Panc1 (cell line): ENCODE measurements at regions not wholly inside any gene's neighbourhood (a gene's known extent, or its start where the extent isn't known, plus 50 kb on each side); places are given as distances from the start of the nearest gene placed in this dataset.

Source experiments
- ATAC-seq: fragments of 200-7000 bp; cut with Tn5 transposase; 2 replicates; pipeline ENCODE4 v1.9.1; 2020; ENCODE audit warnings: mild to moderate bottlenecking, moderate library complexity
- BruUV-seq: library from RNA; stranded (reverse); fragments of 400-500 nt; replicated peaks from 2 replicates; lab custom pipeline; 2021; lab: Mats Ljungman, UMichigan
- CTCF ChIA-PET: fragments of 300-600 bp; sonication (Branson Sonifier 250); formaldehyde crosslinking; loops from one replicate; lab custom pipeline; 2022; ENCODE audit warnings: antibody characterized with exemption; lab: Charles Lee
- POLR2A ChIA-PET: fragments of 300-600 bp; sonication (Branson Sonifier 250); formaldehyde crosslinking; loops from one replicate; lab custom pipeline; 2022; ENCODE audit warnings: antibody characterized with exemption; lab: Charles Lee
- DNase-seq: peaks from one replicate; pipeline ENCODE4 v3.0.0-alpha.2; 2010; ENCODE audit warnings: low read depth, low spot score
- H3K27ac ChIP-seq: 2 replicates; pipeline ENCODE4 v1.5.1; 2011; ENCODE audit warnings: mild to moderate bottlenecking, low read length, inconsistent platforms
- H3K27me3 ChIP-seq: fragments of 200-500 bp; sonication (Bioruptor generic); 2 replicates; pipeline ENCODE4 v1.6.0; 2014; ENCODE audit warnings: low read length, inconsistent platforms; ENCODE audit not compliant: control insufficient read depth, insufficient read depth
- H3K36me3 ChIP-seq: fragments of 200-500 bp; sonication (Bioruptor generic); 2 replicates; pipeline ENCODE4 v1.5.1; 2014; ENCODE audit warnings: inconsistent platforms, mild to moderate bottlenecking, low read length, moderate library complexity; ENCODE audit not compliant: control insufficient read depth, insufficient read depth
- H3K4me1 ChIP-seq: 2 replicates; pipeline ENCODE4 v1.5.1; 2011; ENCODE audit warnings: inconsistent platforms, mild to moderate bottlenecking, low read length, moderate library complexity; ENCODE audit not compliant: control insufficient read depth, insufficient read depth
- H3K4me3 ChIP-seq, 2 experiments: 2 replicates each; pipeline ENCODE4 v1.5.1; 2011 to 2012; ENCODE audit warnings: low read depth in 2 of 2, low read length in 2 of 2, mild to moderate bottlenecking in 2 of 2, inconsistent platforms in 1 of 2, moderate library complexity in 1 of 2
- H3K9me3 ChIP-seq: fragments of 200-500 bp; sonication (Bioruptor generic); 2 replicates; pipeline ENCODE4 v1.5.1; 2014; ENCODE audit warnings: low read depth, mild to moderate bottlenecking, inconsistent platforms, low read length, moderate library complexity; ENCODE audit not compliant: control insufficient read depth, insufficient read depth
- CTCF ChIP-seq: fragments of 450-650 bp; IDR thresholded peaks from 2 replicates; pipeline ENCODE4 v1.5.1; 2017; ENCODE audit warnings: mild to moderate bottlenecking
- POLR2AphosphoS5 ChIP-seq: IDR thresholded peaks from 2 replicates; pipeline ENCODE4 v1.6.1; 2012; ENCODE audit warnings: mild to moderate bottlenecking, low read depth, low read length, moderate library complexity
- REST ChIP-seq, 2 experiments: IDR thresholded peaks; 2 replicates each; pipeline ENCODE4 v1.6.1; 2011 to 2012; ENCODE audit warnings: low read depth in 2 of 2, control low read depth in 1 of 2, low read length in 1 of 2, mild to moderate bottlenecking in 1 of 2, moderate library complexity in 1 of 2; ENCODE audit not compliant: insufficient read depth in 1 of 2
- SIN3A ChIP-seq: IDR thresholded peaks from 2 replicates; pipeline ENCODE4 v1.6.1; 2012; ENCODE audit warnings: low read depth, mild to moderate bottlenecking, low read length, moderate library complexity, borderline replicate concordance; ENCODE audit not compliant: insufficient read depth
- TCF7L2 ChIP-seq: IDR thresholded peaks from 2 replicates; pipeline ENCODE4 v1.6.1; 2011; ENCODE audit warnings: mild to moderate bottlenecking, low read depth, low read length, inconsistent platforms
- in situ Hi-C: cut with HindIII; loops from 2 replicates; pipeline ENCODE4 v1.10.0; 2016; ENCODE audit warnings: low sequenced_read_pairs, low pct_unique_long_range_greater_than_20kb
- intact Hi-C: fragments of 100-400 bp; cut with micrococcal nuclease; formaldehyde crosslinking; loops from one replicate; pipeline ENCODE4 v1.10.0; 2022; ENCODE audit not compliant: unreplicated experiment

- H3K4me1 ChIP-seq = no peaks in the 10 kb centered on the region
- H3K27me3 ChIP-seq = no peaks in the 10 kb centered on the region
- ChIA-PET CTCF (no interaction called here), POLR2A (no interaction called here)
- TF ChIP-seq TCF7L2 = no peak
- TF ChIP-seq SIN3A = no peak
- no peak for TF ChIP-seq CTCF
- no peak for TF ChIP-seq REST (IDR thresholded peaks at IDR 0.05; ENCODE audit: insufficient read depth in 1 of 2, low read depth in 2 of 2, low read length in 1 of 2)
- no peak for TF ChIP-seq POLR2AphosphoS5
- BruUV-seq = no TSS peak
- no peak overlapping the region for H3K27ac ChIP-seq
- intact Hi-C loops = no loop called here
- no peaks in the 10 kb centered on the region for H3K36me3 ChIP-seq
- in situ Hi-C loops = no loop called here
- ATAC-seq (no peak), DNase-seq (no peak)
- no peaks in the 10 kb centered on the region for H3K9me3 ChIP-seq
- H3K4me3 ChIP-seq = no peak overlapping the region
Measured at GRCh38 chr13:103952183-103952582, 886.0 kb upstream of the SLC10A2 start.

GRCh38 chr13:103948426-103948825 lies 882.2 kb upstream of the SLC10A2 start:
- CTCF ChIA-PET = no interaction called here
- Histone ChIP-seq H3K4me3 (no peak overlapping the region), H3K36me3 (no peaks in the 10 kb centered on the region), H3K27me3 (no peaks in the 10 kb centered on the region), H3K9me3 (no peaks in the 10 kb centered on the region), H3K4me1 (no peaks in the 10 kb centered on the region), H3K27ac (no peak overlapping the region)
- no TSS peak for BruUV-seq
- ATAC-seq (no peak), DNase-seq (no peak)
- POLR2A ChIA-PET = no interaction called here
- intact Hi-C loops = no loop called here
- in situ Hi-C loops = no loop called here
- TF ChIP-seq CTCF (no peak), TCF7L2 (no peak)

GRCh38 chr13:103945836-103946235 lies 879.6 kb upstream of the SLC10A2 start:
- DNase-seq (no peak), ATAC-seq (no peak)
- ChIA-PET POLR2A (no interaction called here), CTCF (no interaction called here)
- no peaks in the 10 kb centered on the region for H3K36me3 ChIP-seq
- TF ChIP-seq POLR2AphosphoS5 (no peak), SIN3A (no peak), REST (IDR thresholded peaks at IDR 0.05; ENCODE audit: insufficient read depth in 1 of 2, low read depth in 2 of 2, low read length in 1 of 2) (no peak), TCF7L2 (no peak), CTCF (no peak)
- no peak overlapping the region for H3K27ac ChIP-seq
- intact Hi-C loops = no loop called here
- H3K4me3 ChIP-seq = no peak overlapping the region
- H3K27me3 ChIP-seq = no peaks in the 10 kb centered on the region
- no TSS peak for BruUV-seq
- no peaks in the 10 kb centered on the region for H3K4me1 ChIP-seq
- no peaks in the 10 kb centered on the region for H3K9me3 ChIP-seq
- in situ Hi-C loops = no loop called here
